OCI-LY7 (cell line): ENCODE measurements at regions not wholly inside any gene's neighbourhood (a gene's known extent, or its start where the extent isn't known, plus 50 kb on each side); places are given as distances from the start of the nearest gene placed in this dataset.

ENCODE experiments used
- BruUV-seq: library from RNA; stranded (reverse); fragments of 400-500 nt; replicated peaks from 2 replicates; lab custom pipeline; 2021; lab: Mats Ljungman, UMichigan
- CTCF ChIA-PET: fragments of 300-600 bp; sonication (Branson Sonifier 250); formaldehyde crosslinking; loops from one replicate; lab custom pipeline; 2022; ENCODE audit warnings: antibody characterized with exemption; ENCODE audit not compliant: unreplicated experiment; lab: Charles Lee
- POLR2A ChIA-PET: fragments of 300-600 bp; sonication (Branson Sonifier 250); formaldehyde crosslinking; loops from one replicate; lab custom pipeline; 2022; ENCODE audit warnings: antibody characterized with exemption; lab: Charles Lee
- DNase-seq: peaks from one replicate; pipeline ENCODE4 v3.0.0-alpha.2; 2015; ENCODE audit warnings: low spot score
- H2AFZ ChIP-seq: fragments of 200-600 bp; sonication (generic), shearing (Covaris generic); 2 replicates; pipeline ENCODE4 v1.6.1; 2014; ENCODE audit warnings: mild to moderate bottlenecking, antibody characterized with exemption, low read length, moderate library complexity
- H3K27ac ChIP-seq: fragments of 200-600 bp; sonication (generic); 2 replicates; pipeline ENCODE4 v1.5.1; 2014; ENCODE audit warnings: mixed run types, low read depth, mild to moderate bottlenecking, moderate library complexity, low read length, inconsistent platforms; ENCODE audit not compliant: poor library complexity, severe bottlenecking
- H3K36me3 ChIP-seq: fragments of 200-600 bp; sonication (generic); 2 replicates; pipeline ENCODE4 v1.6.1; 2014; ENCODE audit warnings: mild to moderate bottlenecking, antibody characterized with exemption, low read length, moderate library complexity, mixed read lengths; ENCODE audit not compliant: insufficient read depth
- H3K4me1 ChIP-seq: fragments of 200-600 bp; sonication (generic); 2 replicates; pipeline ENCODE4 v1.5.1; 2014; ENCODE audit warnings: mild to moderate bottlenecking, low read length; ENCODE audit not compliant: insufficient read depth, poor library complexity, severe bottlenecking
- H3K4me2 ChIP-seq: fragments of 200-600 bp; sonication (generic); 2 replicates; pipeline ENCODE4 v1.6.1; 2014; ENCODE audit warnings: mild to moderate bottlenecking, low read length
- H3K4me3 ChIP-seq: fragments of 200-600 bp; sonication (generic); 2 replicates; pipeline ENCODE4 v1.5.1; 2014; ENCODE audit warnings: mild to moderate bottlenecking, low read depth, low read length; ENCODE audit not compliant: poor library complexity, severe bottlenecking
- H3K79me2 ChIP-seq: fragments of 200-600 bp; sonication (generic); 2 replicates; pipeline ENCODE4 v1.6.1; 2016; ENCODE audit warnings: low read depth, mild to moderate bottlenecking, low read length, moderate library complexity, mixed read lengths; ENCODE audit not compliant: insufficient read depth
- H3K9me2 ChIP-seq: fragments of 200-600 bp; sonication (generic); 2 replicates; pipeline ENCODE4 v1.6.1; 2016; ENCODE audit warnings: mild to moderate bottlenecking, low read length, mixed read lengths; ENCODE audit not compliant: insufficient read depth
- H3K9me3 ChIP-seq: fragments of 200-600 bp; sonication (generic); 2 replicates; pipeline ENCODE4 v1.6.1; 2014; ENCODE audit warnings: mild to moderate bottlenecking, mixed run types, low read length, mixed read lengths
- H4K20me1 ChIP-seq: fragments of 200-600 bp; sonication (generic); 2 replicates; pipeline ENCODE4 v1.6.1; 2014; ENCODE audit warnings: mild to moderate bottlenecking, antibody characterized with exemption, low read length, moderate library complexity, mixed read lengths; ENCODE audit not compliant: insufficient read depth
- CTCF ChIP-seq: fragments of 200-600 bp; sonication (generic); conservative IDR thresholded peaks from 2 replicates; pipeline ENCODE4 v1.5.1; 2014; ENCODE audit warnings: mild to moderate bottlenecking, antibody characterized with exemption, low read length, moderate library complexity, mixed read lengths
- EZH2phosphoT487 ChIP-seq: fragments of 200-600 bp; sonication (generic); IDR thresholded peaks from 2 replicates; pipeline ENCODE4 v1.6.1; 2018; ENCODE audit warnings: low read depth, borderline replicate concordance, mild to moderate bottlenecking, mixed run types, antibody characterized with exemption, low read length, moderate library complexity, mixed read lengths
- intact Hi-C: fragments of 100-400 bp; cut with micrococcal nuclease; formaldehyde crosslinking; loops from one replicate; pipeline ENCODE4 v1.10.0; 2022; ENCODE audit not compliant: unreplicated experiment

GRCh38 chr7:85483177-85483576 is 296.3 kb upstream of the SEMA3D start:
- H3K9me3 ChIP-seq = no peaks in the 10 kb centered on the region
- no peaks in the 10 kb centered on the region for H3K36me3 ChIP-seq
- TF ChIP-seq CTCF (no peak), EZH2phosphoT487 (no peak)
- no peaks in the 10 kb centered on the region for H3K9me2 ChIP-seq
- no peaks in the 10 kb centered on the region for H3K79me2 ChIP-seq
- no peak overlapping the region for H3K4me3 ChIP-seq
- intact Hi-C loops = no loop called here
- no TSS peak for BruUV-seq
- CTCF ChIA-PET = no interaction called here
- H3K4me1 ChIP-seq = no peaks in the 10 kb centered on the region
- no peak overlapping the region for H2AFZ ChIP-seq
- no peak overlapping the region for H3K27ac ChIP-seq
- POLR2A ChIA-PET = no interaction called here
- no peaks in the 10 kb centered on the region for H4K20me1 ChIP-seq
- DNase-seq = no peak
- no peak overlapping the region for H3K4me2 ChIP-seq

- CTCF ChIA-PET = no interaction called here
- H3K79me2 ChIP-seq = no peaks in the 10 kb centered on the region
- intact Hi-C loops = no loop called here
- DNase-seq = no peak
- no peaks in the 10 kb centered on the region for H4K20me1 ChIP-seq
- no TSS peak for BruUV-seq
- no peaks in the 10 kb centered on the region for H3K9me2 ChIP-seq
- H3K4me3 ChIP-seq = no peak overlapping the region
- H3K9me3 ChIP-seq = no peaks in the 10 kb centered on the region
- H3K4me2 ChIP-seq = no peak overlapping the region
- H2AFZ ChIP-seq = no peak overlapping the region
- TF ChIP-seq EZH2phosphoT487 (no peak), CTCF (no peak)
- H3K4me1 ChIP-seq = no peaks in the 10 kb centered on the region
- POLR2A ChIA-PET = interaction anchor here (0.6 to 1.1 kb wide), 2 partner anchors 15 to 1163 kb away, joined by 3 to 5 read pairs; no protein-coding TSS in a partner anchor
- no peak overlapping the region for H3K27ac ChIP-seq
- H3K36me3 ChIP-seq = no peaks in the 10 kb centered on the region
These were observed 293.8 kb upstream of the SEMA3D start for GRCh38 chr7:85480666-85481065.

GRCh38 chr7:85479918-85480643 is 293.2 kb upstream of the SEMA3D start:
- Histone ChIP-seq H3K9me3 (no peaks in the 10 kb centered on the region), H2AFZ (no peak overlapping the region), H3K36me3 (no peaks in the 10 kb centered on the region), H3K4me1 (no peaks in the 10 kb centered on the region), H3K9me2 (no peaks in the 10 kb centered on the region), H4K20me1 (no peaks in the 10 kb centered on the region), H3K4me3 (no peak overlapping the region), H3K79me2 (no peaks in the 10 kb centered on the region), H3K4me2 (no peak overlapping the region), H3K27ac (no peak overlapping the region)
- intact Hi-C loops = no loop called here
- no TSS peak for BruUV-seq
- TF ChIP-seq CTCF (no peak), EZH2phosphoT487 (no peak)
- POLR2A ChIA-PET = interaction anchor here (0.6 to 1.1 kb wide), 2 partner anchors 14 to 1162 kb away, joined by 3 to 5 read pairs; no protein-coding TSS in a partner anchor
- no peak for DNase-seq
- CTCF ChIA-PET = no interaction called here
